ENCODE measurements at regions not wholly inside any gene's neighbourhood (a gene's known extent, or its start where the extent isn't known, plus 50 kb on each side); places are given as distances from the start of the nearest gene placed in this dataset.

GRCh38 chr5:2220741-2221140 is 338.0 kb upstream of the IRX4 start:
- in situ Hi-C loops (cut with MboI; ENCODE audit: low sequenced_read_pairs): no loop called here

GRCh38 chr5:2219149-2219776 is 336.5 kb upstream of the IRX4 start:
- in situ Hi-C loops (cut with MboI; ENCODE audit: low sequenced_read_pairs): no loop called here

GRCh38 chr5:2217219-2217618 is 334.5 kb upstream of the IRX4 start:
- in situ Hi-C loops (cut with MboI; ENCODE audit: low sequenced_read_pairs): no loop called here

DNA sequence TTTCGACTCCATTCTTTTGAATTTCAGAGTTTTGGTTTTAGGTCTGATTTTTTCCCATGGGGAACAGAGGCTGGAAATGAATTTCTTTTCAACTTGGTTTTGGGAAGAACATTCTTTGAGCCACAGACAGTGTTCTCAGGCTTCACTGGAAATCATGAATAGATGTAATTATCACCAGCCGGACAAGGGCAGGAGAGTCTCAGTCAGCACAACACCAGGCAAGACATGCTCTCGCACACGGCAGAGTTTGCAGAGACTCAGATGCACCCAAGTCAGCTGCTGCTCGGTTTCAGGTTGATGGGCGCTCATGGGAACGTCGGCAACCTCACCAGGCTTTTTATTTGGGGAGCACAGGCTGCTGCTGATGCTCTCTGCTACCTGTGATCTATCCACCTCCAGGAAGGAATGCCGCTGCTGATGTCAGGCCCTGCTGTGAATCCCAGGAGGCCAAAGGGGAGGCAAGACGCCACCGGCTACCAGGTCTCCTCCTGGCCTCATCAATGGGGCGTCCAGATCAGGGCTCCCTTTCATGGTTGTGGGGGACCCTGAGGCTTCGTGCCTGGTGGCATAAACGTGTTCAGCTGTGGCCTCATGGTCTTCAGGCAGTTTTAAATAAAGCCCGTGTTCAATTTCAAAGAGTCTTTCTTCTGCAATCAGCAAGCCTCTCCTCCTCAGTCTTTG is 332.3 kb upstream of the IRX4 start:
- in situ Hi-C loops (cut with MboI; ENCODE audit: low sequenced_read_pairs): no loop called here

DNA sequence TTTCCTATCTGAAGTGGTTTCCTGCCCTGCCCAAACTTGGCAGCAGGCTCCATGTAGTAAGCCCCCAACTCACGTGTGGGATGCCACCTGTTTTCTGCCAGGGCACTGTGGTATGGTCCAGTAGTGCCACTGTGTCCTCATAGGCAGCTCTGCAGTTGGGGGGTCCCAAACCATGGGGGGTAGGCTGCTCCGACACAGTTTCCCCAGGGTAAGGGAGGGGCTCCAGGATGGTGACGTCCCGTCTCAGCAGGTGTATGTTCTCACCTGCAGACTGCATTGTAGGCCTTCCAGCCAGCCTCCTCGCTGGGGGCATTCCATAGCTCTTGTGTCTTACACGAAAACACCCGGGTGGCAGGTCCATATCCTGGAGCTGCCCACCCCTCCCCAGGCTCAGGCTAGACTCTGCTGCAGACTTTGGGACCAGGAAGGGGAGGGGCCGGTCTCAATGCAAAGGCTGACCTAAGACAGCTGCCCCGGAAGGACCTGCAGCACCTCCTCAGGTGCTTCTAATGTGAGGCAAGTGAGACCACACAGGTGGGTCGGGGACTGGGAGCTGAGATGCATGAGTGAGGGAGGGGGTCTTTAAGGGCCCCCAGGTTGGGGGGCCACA is 330.5 kb upstream of the IRX4 start:
- in situ Hi-C loops (cut with MboI; ENCODE audit: low sequenced_read_pairs): no loop called here

- in situ Hi-C loops (cut with MboI; ENCODE audit: low sequenced_read_pairs): no loop called here
Measured at GRCh38 chr5:2212481-2212880, 329.8 kb upstream of the IRX4 start.

DNA sequence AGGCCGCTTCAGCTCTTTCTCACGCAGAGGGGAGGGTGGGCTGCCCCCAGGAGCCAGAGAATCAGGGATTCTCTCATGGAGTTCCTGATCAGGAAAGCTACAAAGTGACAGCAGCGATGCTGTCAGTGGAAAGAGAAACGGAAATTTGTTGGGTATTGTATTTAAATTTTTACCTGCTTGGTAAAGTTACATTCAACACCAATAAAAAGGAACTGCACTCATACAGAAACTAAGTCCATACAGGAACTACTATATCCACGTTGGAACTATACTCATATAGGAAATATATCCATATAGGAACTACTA is 325.5 kb upstream of the IRX4 start:
- in situ Hi-C loops (cut with MboI; ENCODE audit: low sequenced_read_pairs): no loop called here

DNA sequence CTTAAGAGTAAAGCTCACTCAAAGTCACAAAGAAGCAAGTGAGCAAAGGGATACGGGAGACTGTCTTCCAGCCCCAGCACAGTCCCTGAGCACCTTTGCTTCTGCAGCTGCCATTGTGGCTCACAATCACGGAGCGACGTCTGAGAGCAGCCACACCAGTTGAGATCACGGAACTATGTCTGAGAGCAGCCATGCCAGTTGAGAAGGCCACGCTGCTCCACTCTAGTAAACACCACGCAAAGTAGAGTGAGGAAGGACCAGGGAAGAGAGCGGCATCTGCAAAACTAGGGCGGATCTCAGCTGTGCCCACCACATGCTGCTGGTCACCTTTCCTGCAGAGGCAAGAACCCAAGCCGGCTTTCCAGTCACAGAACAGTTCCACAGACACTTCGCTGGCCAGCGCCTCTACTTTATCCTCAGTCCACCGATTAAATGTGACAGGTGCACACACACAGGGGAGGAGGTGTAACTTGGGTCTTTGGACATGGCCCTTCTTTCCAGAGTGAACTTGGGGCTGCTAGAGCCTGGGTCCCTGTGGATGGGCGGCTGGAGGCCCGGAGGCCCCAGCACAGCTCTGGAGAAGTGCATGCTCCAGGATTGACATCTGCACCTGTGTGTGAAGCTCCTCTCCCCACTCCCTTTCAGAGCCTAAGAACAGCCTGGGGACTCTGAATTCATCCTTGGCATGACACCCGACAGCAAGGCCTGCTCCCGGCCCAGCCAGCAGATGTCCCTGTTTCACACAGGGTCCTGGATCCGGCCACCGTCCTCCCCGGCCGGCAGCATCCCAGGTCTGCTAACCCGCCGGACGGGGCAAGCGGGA is 324.9 kb upstream of the IRX4 start:
- in situ Hi-C loops (cut with MboI; ENCODE audit: low sequenced_read_pairs): no loop called here

- in situ Hi-C loops (cut with MboI; ENCODE audit: low sequenced_read_pairs): no loop called here
Measured at GRCh38 chr5:2207109-2207399, 324.3 kb upstream of the IRX4 start.

GRCh38 chr5:2206293-2207108 is 323.8 kb upstream of the IRX4 start:
- in situ Hi-C loops (cut with MboI; ENCODE audit: low sequenced_read_pairs): no loop called here

GRCh38 chr5:2205596-2206226 is 323.0 kb upstream of the IRX4 start:
- in situ Hi-C loops (cut with MboI; ENCODE audit: low sequenced_read_pairs): no loop called here

DNA sequence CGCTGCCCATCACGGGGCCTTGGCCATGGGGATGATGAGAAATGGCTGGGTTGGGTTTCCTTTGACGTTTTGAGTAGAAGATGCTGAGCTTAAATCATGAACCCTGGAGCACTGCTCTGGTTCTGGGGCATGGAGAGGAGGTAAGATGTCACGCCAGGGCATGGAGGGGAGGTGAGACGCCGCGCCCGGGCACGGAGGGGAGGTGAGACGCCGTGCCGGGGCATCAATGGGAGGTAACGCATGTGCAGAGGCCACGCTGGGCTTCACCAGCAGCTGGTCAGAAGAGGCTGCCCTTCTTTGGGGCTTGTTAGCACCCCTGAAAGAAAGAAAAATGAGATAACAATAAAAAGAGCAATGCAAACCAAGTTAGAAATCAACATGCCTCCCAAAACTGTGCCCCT is 322.5 kb upstream of the IRX4 start:
- in situ Hi-C loops (cut with MboI; ENCODE audit: low sequenced_read_pairs): no loop called here

DNA sequence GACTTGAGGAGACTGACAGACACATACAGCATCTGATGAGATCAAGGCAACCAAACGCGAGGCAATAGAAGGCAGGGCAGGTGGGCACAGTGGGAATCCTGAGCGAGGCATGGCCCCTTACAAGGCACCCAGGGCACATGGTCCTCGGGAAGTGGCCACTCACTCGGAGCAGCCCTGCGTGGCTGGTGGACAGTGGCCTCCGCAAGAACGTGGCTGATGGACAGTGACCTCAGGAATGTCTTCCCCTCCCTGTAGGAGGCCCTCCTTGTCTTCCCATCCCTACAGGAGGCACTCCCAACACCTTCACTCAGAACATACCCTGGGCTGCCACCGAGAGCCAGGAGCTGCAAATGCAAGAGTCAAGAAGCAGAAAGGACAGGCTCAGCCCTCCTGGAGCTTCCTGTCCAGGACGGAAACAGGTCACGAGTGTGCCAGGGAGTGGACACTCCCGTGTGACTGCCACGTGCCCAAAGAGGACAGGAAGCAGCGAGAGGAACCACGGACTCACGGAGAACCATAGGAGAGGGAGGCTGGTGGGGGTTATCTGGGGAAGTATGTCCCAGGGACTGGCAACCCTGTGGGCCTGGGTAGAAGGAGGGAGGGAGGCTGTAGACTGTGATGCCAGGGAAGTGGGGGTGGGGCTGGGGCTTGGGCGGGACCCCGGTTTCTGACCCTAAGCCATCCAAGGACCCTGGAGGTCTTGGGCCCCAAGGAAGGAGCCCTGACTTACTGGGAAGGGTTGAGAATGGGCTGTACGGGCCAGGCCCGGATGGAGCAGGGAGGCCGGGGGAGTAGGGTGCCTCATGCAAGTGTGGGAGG is 321.9 kb upstream of the IRX4 start:
- in situ Hi-C loops (cut with MboI; ENCODE audit: low sequenced_read_pairs): no loop called here

GRCh38 chr5:2203774-2204173 is 321.0 kb upstream of the IRX4 start:
- in situ Hi-C loops (cut with MboI; ENCODE audit: low sequenced_read_pairs): no loop called here

- in situ Hi-C loops (cut with MboI; ENCODE audit: low sequenced_read_pairs): no loop called here
Measured at GRCh38 chr5:2201832-2202231, 319.1 kb upstream of the IRX4 start.

- in situ Hi-C loops (cut with MboI; ENCODE audit: low sequenced_read_pairs): no loop called here
Measured at GRCh38 chr5:2201421-2201820, 318.7 kb upstream of the IRX4 start.

GRCh38 chr5:2201011-2201410 is 318.3 kb upstream of the IRX4 start:
- in situ Hi-C loops (cut with MboI; ENCODE audit: low sequenced_read_pairs): no loop called here

- in situ Hi-C loops (cut with MboI; ENCODE audit: low sequenced_read_pairs): no loop called here
Measured at GRCh38 chr5:2200261-2200950, 317.7 kb upstream of the IRX4 start.

- in situ Hi-C loops (cut with MboI; ENCODE audit: low sequenced_read_pairs): no loop called here
Measured at GRCh38 chr5:2199697-2200096, 317.0 kb upstream of the IRX4 start.

Data from HL-60/S4 (cell line).